ENCODE measurements at regions not wholly inside any gene's neighbourhood (a gene's known extent, or its start where the extent isn't known, plus 50 kb on each side); places are given as distances from the start of the nearest gene placed in this dataset.

- no peak for TF ChIP-seq POLR2A (IDR thresholded peaks at IDR 0.05; ENCODE audit: low read depth, low read length)
- TF ChIP-seq TAF1 (IDR thresholded peaks at IDR 0.05; ENCODE audit: borderline replicate concordance, low read depth, low read length) = no peak
- no peak for TF ChIP-seq POLR2AphosphoS5 (IDR thresholded peaks at IDR 0.05; ENCODE audit: low read depth, low read length)
These were observed 1886.4 kb upstream of the AGA start for GRCh38 chr4:179328627-179329026.
